Natural killer cell (primary cell): ENCODE measurements at regions not wholly inside any gene's neighbourhood (a gene's known extent, or its start where the extent isn't known, plus 50 kb on each side); places are given as distances from the start of the nearest gene placed in this dataset.

Source experiments
- ATAC-seq, 3 donors: fragments of 150-1000 bp in 2 of 3; fragments of 200-7000 bp in 1 of 3; cut with Tn5 transposase; 1 replicate in 1 of 3; 2 replicates in 2 of 3; pipeline ENCODE4 v1.10.0; 2021; ENCODE audit warnings: mild to moderate bottlenecking in 2 of 3, moderate library complexity in 2 of 3
- DNase-seq, 2 donors: peaks; one replicate each; pipeline versions ENCODE4 v3.0.0 to v3.0.0-alpha.2; 2013 to 2021; ENCODE audit warnings: mixed read lengths in 1 of 2
- H3K27ac ChIP-seq: one replicate; pipeline ENCODE4 v1.5.1; 2013; ENCODE audit warnings: mild to moderate bottlenecking, low read length
- H3K27me3 ChIP-seq: one replicate; pipeline ENCODE4 v1.6.1; 2013; ENCODE audit warnings: low read length; ENCODE audit not compliant: control insufficient read depth, insufficient read depth
- H3K36me3 ChIP-seq: one replicate; pipeline ENCODE4 v1.6.1; 2013; ENCODE audit warnings: low read length; ENCODE audit not compliant: control insufficient read depth, insufficient read depth
- H3K4me1 ChIP-seq: one replicate; pipeline ENCODE4 v1.6.1; 2013; ENCODE audit warnings: low read length; ENCODE audit not compliant: control insufficient read depth, insufficient read depth
- H3K4me3 ChIP-seq: one replicate; pipeline ENCODE4 v1.5.1; 2013; ENCODE audit warnings: low read length
- H3K9me3 ChIP-seq: one replicate; pipeline ENCODE4 v1.6.1; 2013; ENCODE audit warnings: low read length; ENCODE audit not compliant: control insufficient read depth, insufficient read depth
- H3K27ac Mint-ChIP-seq, 2 donors: one replicate each; pipeline ENCODE4 v1.8.0; 2022; ENCODE audit warnings: mild to moderate bottlenecking in 2 of 2, mixed read lengths in 2 of 2, moderate library complexity in 1 of 2
- H3K27me3 Mint-ChIP-seq, 2 donors: one replicate each; pipeline ENCODE4 v1.8.0; 2022; ENCODE audit warnings: low read depth in 2 of 2, mixed read lengths in 2 of 2
- H3K36me3 Mint-ChIP-seq: one replicate; pipeline ENCODE4 v1.8.0; 2022; ENCODE audit warnings: mixed read lengths
- H3K4me1 Mint-ChIP-seq, 2 donors: one replicate each; pipeline ENCODE4 v1.8.0; 2022; ENCODE audit warnings: mixed read lengths in 2 of 2
- H3K4me3 Mint-ChIP-seq: one replicate; pipeline ENCODE4 v1.8.0; 2022; ENCODE audit warnings: mild to moderate bottlenecking, moderate library complexity, mixed read lengths
- H3K9me3 Mint-ChIP-seq, 2 donors: one replicate each; pipeline ENCODE4 v1.8.0; 2022; ENCODE audit warnings: mixed read lengths in 2 of 2
- CTCF ChIP-seq: fragments of 200-600 bp; IDR thresholded peaks from one replicate; pipeline ENCODE4 v1.8.0; 2022; ENCODE audit warnings: antibody characterized with exemption
- WGBS: methylation state at CpG from one replicate; pipeline ENCODE4 v1.1.7; 2013; ENCODE audit warnings: missing lambda C conversion rate; ENCODE audit not compliant: insufficient coverage; 5-methylcytosine and 5-hydroxymethylcytosine counted together
- intact Hi-C: fragments of 100-400 bp; cut with micrococcal nuclease; formaldehyde crosslinking; loops from one replicate; pipeline ENCODE4 v1.14.2; 2022

- Mint-ChIP-seq H3K4me3 (no peak overlapping the region), H3K9me3 (peaks cover 0 to 2% of the 10 kb centered on the region in 2 donors)
- ATAC-seq: no peak
Observed at GRCh38 chr15:47414207-47414606, 303.1 kb upstream of the SEMA6D start.

GRCh38 chr15:47415539-47415971 lies 301.8 kb upstream of the SEMA6D start:
- Mint-ChIP-seq H3K27me3 (no peaks in the 10 kb centered on the region), H3K9me3 (peaks cover 0 to 2% of the 10 kb centered on the region in 2 donors)

More at GRCh38 chr15:47414207-47414606, 303.1 kb upstream of the SEMA6D start:
- Histone ChIP-seq H3K27me3 (no peaks in the 10 kb centered on the region), H3K4me3 (no peak overlapping the region), H3K36me3 (no peaks in the 10 kb centered on the region), H3K4me1 (no peaks in the 10 kb centered on the region), H3K9me3 (no peaks in the 10 kb centered on the region), H3K27ac (no peak overlapping the region)
- no peak for DNase-seq
- intact Hi-C loops: no loop called here
- Mint-ChIP-seq H3K27me3 (no peaks in the 10 kb centered on the region), H3K4me1 (no peaks in the 10 kb centered on the region), H3K27ac (no peak overlapping the region), H3K36me3 (no peaks in the 10 kb centered on the region)
- TF ChIP-seq CTCF: no peak
- WGBS: no CpG with 5 or more reads among the region's 2 CpGs

GRCh38 chr15:47422881-47423665 lies 294.2 kb upstream of the SEMA6D start:
- no peaks in the 10 kb centered on the region for H3K27me3 ChIP-seq
- ATAC-seq (no peak), DNase-seq (no peak)
- intact Hi-C loops: loop anchor here (10.0 kb wide), 1 partner anchor 62 kb away; no protein-coding TSS in a partner anchor
- TF ChIP-seq CTCF: no peak
- Mint-ChIP-seq H3K27me3 (peaks cover 4 to 6% of the 10 kb centered on the region in 2 donors), H3K36me3 (no peaks in the 10 kb centered on the region), H3K4me3 (no peak overlapping the region), H3K4me1 (no peaks in the 10 kb centered on the region), H3K27ac (no peak overlapping the region), H3K9me3 (peaks cover 0 to 8% of the 10 kb centered on the region in 2 donors)
- no peaks in the 10 kb centered on the region for H3K4me1 ChIP-seq
- no peaks in the 10 kb centered on the region for H3K9me3 ChIP-seq
- WGBS: no CpG with 5 or more reads among the region's 1 CpG
- no peaks in the 10 kb centered on the region for H3K36me3 ChIP-seq
- no peak overlapping the region for H3K4me3 ChIP-seq
- no peak overlapping the region for H3K27ac ChIP-seq

More at GRCh38 chr15:47415539-47415971, 301.8 kb upstream of the SEMA6D start:
- no peak for TF ChIP-seq CTCF
- Mint-ChIP-seq H3K4me1 (no peaks in the 10 kb centered on the region), H3K4me3 (no peak overlapping the region), H3K36me3 (no peaks in the 10 kb centered on the region), H3K27ac (no peak overlapping the region)
- no peaks in the 10 kb centered on the region for H3K9me3 ChIP-seq
- 83% methylated on average over 1 of the region's 1 CpG for WGBS
- ATAC-seq (no peak), DNase-seq (no peak)
- no peaks in the 10 kb centered on the region for H3K27me3 ChIP-seq
- H3K4me1 ChIP-seq: no peaks in the 10 kb centered on the region
- H3K27ac ChIP-seq: no peak overlapping the region
- H3K4me3 ChIP-seq: no peak overlapping the region
- H3K36me3 ChIP-seq: no peaks in the 10 kb centered on the region
- intact Hi-C loops: no loop called here
